K562 (cell line): ENCODE measurements at regions not wholly inside any gene's neighbourhood (a gene's known extent, or its start where the extent isn't known, plus 50 kb on each side); places are given as distances from the start of the nearest gene placed in this dataset.

Source experiments
- CCAR2 ChIP-seq: fragments of 200-400 bp; formaldehyde crosslinking; IDR thresholded peaks from 2 replicates; pipeline ENCODE4 v1.6.1; 2017; ENCODE audit warnings: mild to moderate bottlenecking, low read depth, low read length
- CHD1 ChIP-seq: fragments of 200-600 bp; sonication (generic); IDR thresholded peaks from one replicate; pipeline ENCODE4 v1.6.1; 2012; ENCODE audit warnings: mild to moderate bottlenecking, moderate library complexity, low read length, inconsistent platforms
- CHD7 ChIP-seq: fragments of 200-600 bp; sonication (generic); IDR thresholded peaks from one replicate; pipeline ENCODE4 v1.6.1; 2012; ENCODE audit warnings: mild to moderate bottlenecking, low read depth, low read length, inconsistent platforms
- ILF3 ChIP-seq: fragments of 450-650 bp; IDR thresholded peaks from 2 replicates; pipeline ENCODE4 v1.6.1; 2018; ENCODE audit warnings: antibody characterized with exemption, mild to moderate bottlenecking, moderate library complexity, borderline replicate concordance
- KDM2B ChIP-seq: fragments of 250-450 bp; sonication (Bioruptor Pico); IDR thresholded peaks from 2 replicates; pipeline ENCODE4 v1.8.0; 2021; ENCODE audit warnings: mild to moderate bottlenecking, moderate library complexity
- MCM3 ChIP-seq: fragments of 450-650 bp; IDR thresholded peaks from 2 replicates; pipeline ENCODE4 v1.6.1; 2016
- NCOA4 ChIP-seq: fragments of 450-650 bp; IDR thresholded peaks from 2 replicates; pipeline ENCODE4 v1.6.1; 2018; ENCODE audit warnings: mild to moderate bottlenecking; ENCODE audit not compliant: partially characterized antibody
- TRIM24 ChIP-seq, 2 experiments: fragments of 450-650 bp; IDR thresholded peaks; 2 replicates each; pipeline ENCODE4 v1.6.1; 2016
- XRCC3 ChIP-seq: fragments of 450-650 bp; IDR thresholded peaks from 2 replicates; pipeline ENCODE4 v1.6.1; 2017; ENCODE audit warnings: mild to moderate bottlenecking, moderate library complexity
- ZC3H11A ChIP-seq: IDR thresholded peaks from 2 replicates; pipeline ENCODE4 v1.6.1; 2012; ENCODE audit warnings: low read depth, low read length, improper control_type of control experiment
- ZNF316 ChIP-seq: fragments of 450-650 bp; IDR thresholded peaks from 2 replicates; pipeline ENCODE4 v1.6.1; 2016

DNA sequence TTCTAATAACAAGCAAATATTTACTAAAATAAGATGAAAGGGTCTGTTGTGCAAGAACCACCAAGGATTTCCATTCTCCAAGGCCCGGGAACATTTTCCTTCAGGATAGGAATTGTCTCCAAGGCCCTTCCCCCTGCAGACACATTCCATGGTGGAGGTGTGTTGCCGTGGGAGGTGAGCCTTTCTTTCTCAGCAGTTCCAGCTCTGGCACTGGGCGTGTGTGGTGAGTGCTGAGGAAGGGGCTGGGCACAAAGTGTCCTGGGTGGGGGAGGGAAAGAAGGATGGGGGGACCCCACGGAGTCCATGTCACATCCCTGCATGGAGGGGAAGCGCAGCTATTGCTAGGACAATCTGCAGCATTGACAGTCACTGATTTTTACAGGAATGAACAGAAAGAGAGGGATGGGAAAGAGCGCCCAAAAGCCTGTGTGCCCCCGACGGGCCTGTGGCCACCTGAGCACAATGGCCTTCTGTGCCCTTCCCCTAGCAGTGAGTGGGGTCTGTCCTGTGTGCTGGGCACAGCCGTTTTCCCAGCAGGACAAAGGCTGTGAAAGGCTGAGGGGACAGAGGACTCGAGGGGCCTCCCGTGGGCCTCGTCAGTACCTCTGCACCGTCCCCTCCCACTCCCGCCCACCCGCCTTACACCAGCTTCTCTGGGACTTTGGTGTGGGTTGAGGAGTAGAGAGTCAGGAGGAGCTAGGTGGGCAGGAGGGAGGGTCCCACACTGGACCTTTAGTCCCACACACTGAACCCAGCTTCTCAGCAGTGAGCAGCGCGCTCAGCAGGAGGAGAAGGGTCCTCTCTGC, 79.8 kb downstream of the PTGR3 start (continued):
- TF ChIP-seq KDM2B (no peak), TRIM24 (IDR thresholded peaks at IDR 0.05) (no peak), NCOA4 (no peak), CHD1 (no peak), MCM3 (no peak), ZC3H11A (no peak), CCAR2 (no peak), CHD7 (no peak), XRCC3 (no peak), ZNF316 (no peak), ILF3 (no peak)
